ENCODE measurements at regions not wholly inside any gene's neighbourhood (a gene's known extent, or its start where the extent isn't known, plus 50 kb on each side); places are given as distances from the start of the nearest gene placed in this dataset.
A peak's percentile ranks its signal among the peaks of the same experiment; 100 is the strongest.
"Not testable (repeated sequence)": the region's sequence is repeated elsewhere in the genome, so short reads cannot be mapped to it uniquely, and the experiment has no call there.

- no peak for DNase-seq
Observed at GRCh38 chr5:68070591-68071281, 144.8 kb upstream of the PIK3R1 start.

- DNase-seq, result no peak
Observed at GRCh38 chr5:68067976-68068603, 147.5 kb upstream of the PIK3R1 start.

GRCh38 chr5:68067291-68067690 is 148.3 kb upstream of the PIK3R1 start:
- no peak for DNase-seq

- DNase-seq, result no peak
Observed at GRCh38 chr5:68066277-68066955, 149.1 kb upstream of the PIK3R1 start.

- not testable (repeated sequence) for DNase-seq
Observed at GRCh38 chr5:68065321-68065720, 150.2 kb upstream of the PIK3R1 start.

GRCh38 chr5:68060382-68060781 is 155.2 kb upstream of the PIK3R1 start:
- no peak for DNase-seq

- no peak for DNase-seq
Observed at GRCh38 chr5:68057191-68057590, 158.4 kb upstream of the PIK3R1 start.

- no peak for DNase-seq
Observed at GRCh38 chr5:68055686-68056085, 159.9 kb upstream of the PIK3R1 start.

GRCh38 chr5:68054638-68055037 is 160.9 kb upstream of the PIK3R1 start:
- no peak for DNase-seq

- no peak for DNase-seq
Observed at GRCh38 chr5:68053202-68053601, 162.4 kb upstream of the PIK3R1 start.

GRCh38 chr5:68049053-68049713 is 166.4 kb upstream of the PIK3R1 start:
- no peak for DNase-seq

GRCh38 chr5:68048516-68048915 is 167.0 kb upstream of the PIK3R1 start:
- no peak for DNase-seq

GRCh38 chr5:68048054-68048453 is 167.5 kb upstream of the PIK3R1 start:
- DNase-seq, result not testable (repeated sequence)

- DNase-seq, result no peak
Observed at GRCh38 chr5:68047035-68047434, 168.5 kb upstream of the PIK3R1 start.

GRCh38 chr5:68046445-68046844 is 169.1 kb upstream of the PIK3R1 start:
- no peak for DNase-seq

- peak in 1 of 58 donors; percentile 3 for DNase-seq
Observed at GRCh38 chr5:68041293-68041692, 174.3 kb upstream of the PIK3R1 start.

GRCh38 chr5:68037546-68037945 is 178.0 kb upstream of the PIK3R1 start:
- DNase-seq, result no peak

- DNase-seq, result peak in 1 of 58 donors; percentile 6
Observed at GRCh38 chr5:68033961-68034571, 181.5 kb upstream of the PIK3R1 start.

- no peak for DNase-seq
Observed at GRCh38 chr5:68033029-68033428, 182.5 kb upstream of the PIK3R1 start.

- DNase-seq, result no peak
Observed at GRCh38 chr5:68032216-68032762, 183.3 kb upstream of the PIK3R1 start.

GRCh38 chr5:68028131-68028727 is 187.3 kb upstream of the PIK3R1 start:
- no peak for DNase-seq
